Lower lobe of right lung (tissue), 2 donors: ENCODE measurements at regions not wholly inside any gene's neighbourhood (a gene's known extent, or its start where the extent isn't known, plus 50 kb on each side); places are given as distances from the start of the nearest gene placed in this dataset.

Source experiments
- ATAC-seq, 2 donors: fragments of 200-7000 bp; cut with Tn5 transposase; one replicate each; pipeline ENCODE4 v1.9.1; 2020 to 2022; ENCODE audit warnings: mild to moderate bottlenecking in 2 of 2, moderate library complexity in 2 of 2
- DNase-seq: peaks from one replicate; pipeline ENCODE4 v3.0.0-alpha.2; 2020
- H3K27ac ChIP-seq: fragments of 200-600 bp; one replicate; pipeline ENCODE4 v1.8.0; 2022
- H3K27me3 ChIP-seq: fragments of 200-600 bp; one replicate; pipeline ENCODE4 v1.8.0; 2022; ENCODE audit warnings: low read depth
- H3K36me3 ChIP-seq: fragments of 200-600 bp; one replicate; pipeline ENCODE4 v1.8.0; 2022; ENCODE audit warnings: mild to moderate bottlenecking
- H3K4me1 ChIP-seq: fragments of 200-600 bp; one replicate; pipeline ENCODE4 v1.8.0; 2022
- H3K4me3 ChIP-seq: fragments of 200-600 bp; one replicate; pipeline ENCODE4 v1.8.0; 2022; ENCODE audit warnings: mild to moderate bottlenecking
- H3K9me3 ChIP-seq: fragments of 200-600 bp; one replicate; pipeline ENCODE4 v1.8.0; 2022
- intact Hi-C: fragments of 100-400 bp; cut with DNase I; formaldehyde crosslinking; loops from one replicate; pipeline ENCODE4 v1.11.0; 2022
- TF ChIP-seq, protein P1 (sequence below): fragments of 200-600 bp; IDR thresholded peaks from one replicate; pipeline ENCODE4 v1.8.0; 2022; ENCODE audit warnings: antibody characterized with exemption, mild to moderate bottlenecking
- donor health status: DM: no; HTN: yes; CAD: no; lungs with severe emphysema.

- TF ChIP-seq, protein P1, sequence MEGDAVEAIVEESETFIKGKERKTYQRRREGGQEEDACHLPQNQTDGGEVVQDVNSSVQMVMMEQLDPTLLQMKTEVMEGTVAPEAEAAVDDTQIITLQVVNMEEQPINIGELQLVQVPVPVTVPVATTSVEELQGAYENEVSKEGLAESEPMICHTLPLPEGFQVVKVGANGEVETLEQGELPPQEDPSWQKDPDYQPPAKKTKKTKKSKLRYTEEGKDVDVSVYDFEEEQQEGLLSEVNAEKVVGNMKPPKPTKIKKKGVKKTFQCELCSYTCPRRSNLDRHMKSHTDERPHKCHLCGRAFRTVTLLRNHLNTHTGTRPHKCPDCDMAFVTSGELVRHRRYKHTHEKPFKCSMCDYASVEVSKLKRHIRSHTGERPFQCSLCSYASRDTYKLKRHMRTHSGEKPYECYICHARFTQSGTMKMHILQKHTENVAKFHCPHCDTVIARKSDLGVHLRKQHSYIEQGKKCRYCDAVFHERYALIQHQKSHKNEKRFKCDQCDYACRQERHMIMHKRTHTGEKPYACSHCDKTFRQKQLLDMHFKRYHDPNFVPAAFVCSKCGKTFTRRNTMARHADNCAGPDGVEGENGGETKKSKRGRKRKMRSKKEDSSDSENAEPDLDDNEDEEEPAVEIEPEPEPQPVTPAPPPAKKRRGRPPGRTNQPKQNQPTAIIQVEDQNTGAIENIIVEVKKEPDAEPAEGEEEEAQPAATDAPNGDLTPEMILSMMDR = no peak
- Histone ChIP-seq H3K4me1 (no peaks in the 10 kb centered on the region), H3K27me3 (no peaks in the 10 kb centered on the region), H3K4me3 (no peak overlapping the region), H3K9me3 (no peaks in the 10 kb centered on the region), H3K36me3 (no peaks in the 10 kb centered on the region), H3K27ac (no peak overlapping the region)
- ATAC-seq = no peak
- no peak for DNase-seq
- intact Hi-C loops = no loop called here
These were observed 1219.8 kb downstream of the CDH8 start for GRCh38 chr16:60816461-60816860.

DNA sequence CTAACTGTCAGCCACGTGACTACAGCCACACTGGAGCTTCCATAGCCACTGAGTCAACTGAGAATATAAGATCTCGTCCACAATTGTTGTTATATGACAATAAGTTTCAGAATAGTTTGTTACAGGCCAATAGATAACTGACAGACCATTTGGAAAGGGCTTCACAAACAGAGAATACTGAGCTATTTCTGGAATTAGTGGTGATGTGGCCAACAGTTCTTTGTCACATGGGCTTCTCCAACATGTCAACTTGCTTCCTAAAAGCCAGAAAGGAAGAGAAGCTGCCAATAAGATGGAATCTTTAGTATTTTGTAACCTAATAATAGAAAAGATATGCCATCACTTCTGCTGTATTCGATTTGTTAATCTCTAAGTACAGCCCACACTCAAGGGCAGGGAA lies 1220.4 kb downstream of the CDH8 start:
- H3K36me3 ChIP-seq = no peaks in the 10 kb centered on the region
- no peaks in the 10 kb centered on the region for H3K27me3 ChIP-seq
- no peak for ATAC-seq
- H3K4me3 ChIP-seq = no peak overlapping the region
- no peak for DNase-seq
- no peaks in the 10 kb centered on the region for H3K9me3 ChIP-seq
- H3K27ac ChIP-seq = no peak overlapping the region
- intact Hi-C loops = no loop called here
- no peaks in the 10 kb centered on the region for H3K4me1 ChIP-seq
- TF ChIP-seq, protein P1 = no peak

DNA sequence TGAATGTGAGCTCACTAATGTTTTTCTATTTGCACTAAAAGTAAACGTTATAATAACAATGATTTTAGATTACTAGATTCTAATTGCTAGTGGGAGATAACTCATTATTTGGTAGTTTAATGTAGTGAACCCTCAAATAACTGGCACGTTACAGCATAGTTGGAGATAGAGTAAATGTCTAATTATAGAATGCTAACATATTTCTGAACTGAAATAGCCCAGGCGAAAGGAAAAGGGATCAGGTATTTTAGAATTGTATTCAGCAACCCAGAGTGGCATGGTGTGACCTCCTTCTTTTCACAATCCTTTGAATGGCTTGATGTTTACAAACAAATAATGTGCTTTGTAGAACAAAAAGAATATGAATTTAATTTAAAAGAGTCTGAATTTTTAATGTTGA lies 1221.2 kb downstream of the CDH8 start:
- intact Hi-C loops = no loop called here
- no peak overlapping the region for H3K27ac ChIP-seq

GRCh38 chr16:60811657-60812056 lies 1224.6 kb downstream of the CDH8 start:
- DNase-seq = no peak
- Histone ChIP-seq H3K27me3 (no peaks in the 10 kb centered on the region), H3K4me3 (no peak overlapping the region), H3K27ac (no peak overlapping the region), H3K9me3 (peaks cover 8% of the 10 kb centered on the region), H3K36me3 (no peaks in the 10 kb centered on the region), H3K4me1 (no peaks in the 10 kb centered on the region)
- TF ChIP-seq, protein P1 = no peak
- intact Hi-C loops = no loop called here
- ATAC-seq = no peak

More for the DNA sequence above, 1221.2 kb downstream of the CDH8 start:
- H3K4me1 ChIP-seq = no peaks in the 10 kb centered on the region
- ATAC-seq (no peak), DNase-seq (no peak)
- H3K4me3 ChIP-seq = no peak overlapping the region
- TF ChIP-seq, protein P1 = no peak
- H3K9me3 ChIP-seq = no peaks in the 10 kb centered on the region
- no peaks in the 10 kb centered on the region for H3K36me3 ChIP-seq
- no peaks in the 10 kb centered on the region for H3K27me3 ChIP-seq

DNA sequence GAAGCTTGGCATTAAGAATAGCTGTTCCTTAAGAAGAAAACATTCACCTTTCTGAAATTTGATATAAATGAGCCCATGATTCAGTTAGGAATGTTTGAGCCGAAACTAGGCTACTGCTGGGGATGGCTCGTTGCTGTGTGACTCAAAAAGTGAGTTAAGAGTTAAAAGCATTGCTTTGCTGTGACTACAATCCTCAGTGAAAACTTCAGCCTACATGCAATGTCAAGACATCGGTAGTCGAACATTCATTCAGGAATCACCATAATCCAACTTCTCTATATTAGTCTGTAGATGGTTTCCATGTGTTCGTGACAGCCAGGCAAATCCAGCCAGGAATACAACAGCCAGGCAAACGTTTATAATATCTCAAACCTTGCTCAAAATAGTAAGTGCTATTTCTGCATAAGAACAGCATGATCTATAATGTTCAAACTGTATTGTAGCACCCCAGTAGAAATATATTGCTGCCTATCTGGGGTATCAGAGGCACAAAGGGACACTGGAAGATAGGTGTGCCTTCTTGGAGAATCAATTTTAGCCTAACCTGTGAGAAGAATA lies 1225.1 kb downstream of the CDH8 start:
- intact Hi-C loops = no loop called here
- DNase-seq = no peak

More for the DNA sequence above, 1225.1 kb downstream of the CDH8 start:
- Histone ChIP-seq H3K4me3 (no peak overlapping the region), H3K27ac (no peak overlapping the region), H3K27me3 (no peaks in the 10 kb centered on the region), H3K4me1 (no peaks in the 10 kb centered on the region), H3K36me3 (no peaks in the 10 kb centered on the region), H3K9me3 (peaks cover 8% of the 10 kb centered on the region)
- TF ChIP-seq, protein P1 = no peak
- no peak for ATAC-seq
